HG02973 (cell line): ENCODE measurements at regions not wholly inside any gene's neighbourhood (a gene's known extent, or its start where the extent isn't known, plus 50 kb on each side); places are given as distances from the start of the nearest gene placed in this dataset.

Experiments
- ATAC-seq: cut with Tn5 transposase; IDR thresholded peaks from one replicate; pipeline ENCODE4 v1.9.1; 2021; ENCODE audit warnings: moderate library complexity; ENCODE audit not compliant: unreplicated experiment

- ATAC-seq = peak; percentile 94
Observed at GRCh38 chr9:3732077-3733038, 206.6 kb upstream of the RFX3 start.

DNA sequence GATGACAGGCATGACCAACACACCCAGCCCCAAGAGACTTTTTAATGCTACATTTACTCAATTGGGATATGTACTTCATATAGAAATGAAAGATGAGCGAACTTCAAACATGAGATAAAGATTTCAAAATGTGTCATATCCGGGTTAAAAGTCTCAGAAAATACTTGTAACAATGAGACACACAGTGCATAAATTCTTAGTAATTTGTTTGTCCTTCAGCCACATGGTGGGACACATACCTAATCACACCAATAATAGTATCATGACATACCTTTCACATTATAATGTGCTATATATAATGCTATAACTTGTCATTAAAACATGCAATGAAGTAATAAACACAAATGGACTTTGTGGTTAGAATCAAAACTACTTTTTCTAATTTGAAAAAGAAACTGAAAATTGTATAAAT is 204.7 kb upstream of the RFX3 start:
- no peak for ATAC-seq

- no peak for ATAC-seq
Observed at GRCh38 chr9:3721096-3721495, 195.3 kb upstream of the RFX3 start.

GRCh38 chr9:3719286-3719685 is 193.5 kb upstream of the RFX3 start:
- ATAC-seq = no peak

DNA sequence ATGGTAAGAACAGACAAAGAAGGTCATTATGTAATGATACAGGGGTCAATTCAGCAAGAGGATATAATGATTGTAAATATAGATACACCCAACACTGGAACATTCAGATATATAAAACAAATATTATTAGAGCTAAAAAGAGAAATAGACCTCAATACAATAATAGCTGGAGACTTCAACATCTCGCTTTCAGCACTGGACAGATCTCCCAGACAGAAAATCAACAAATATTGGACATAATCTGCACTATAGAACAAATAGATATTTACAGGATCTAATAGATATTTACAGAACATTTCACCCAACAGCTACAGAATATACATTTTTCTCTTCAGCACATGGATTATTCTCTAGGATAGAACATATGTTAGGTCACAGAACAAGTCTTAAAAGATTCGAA is 190.6 kb upstream of the RFX3 start:
- ATAC-seq = no peak

DNA sequence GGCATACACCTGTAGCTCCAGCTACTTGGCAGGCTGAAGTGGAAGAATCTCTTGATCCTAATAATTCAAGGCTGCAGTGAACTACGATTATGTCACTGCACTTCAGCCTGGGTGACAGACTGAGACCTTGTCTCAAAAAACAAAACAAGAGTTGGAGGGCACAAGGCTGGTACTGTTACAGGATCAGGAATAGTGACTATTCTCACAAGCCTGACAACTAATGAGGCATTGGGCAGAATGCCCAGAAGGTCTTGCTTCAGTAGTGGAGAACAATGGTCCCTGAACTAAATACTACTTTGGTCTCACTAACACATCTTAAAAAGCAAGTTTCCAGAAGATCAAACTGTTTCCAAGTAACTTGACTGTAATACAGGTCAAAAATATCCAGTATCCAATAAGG is 182.9 kb upstream of the RFX3 start:
- ATAC-seq = no peak

DNA sequence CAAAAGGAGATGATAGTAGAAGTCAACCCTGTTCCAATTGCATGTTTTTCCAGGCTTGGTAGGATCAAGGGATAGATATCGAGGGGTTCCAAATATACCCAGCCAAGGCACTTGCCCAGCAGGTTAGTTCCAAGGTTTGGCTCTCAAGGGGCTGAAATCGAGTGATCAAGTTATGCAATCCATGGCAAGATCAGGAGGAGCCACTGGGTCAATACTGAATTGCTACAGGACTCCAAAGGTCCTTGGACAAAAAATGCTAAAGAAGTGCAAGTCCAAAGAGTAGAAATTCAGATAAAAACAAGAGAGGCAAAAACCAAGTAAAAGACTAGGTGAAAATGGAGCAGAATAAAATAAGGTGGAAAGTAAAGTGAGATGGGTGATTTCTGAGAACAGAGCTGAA is 179.1 kb upstream of the RFX3 start:
- no peak for ATAC-seq

DNA sequence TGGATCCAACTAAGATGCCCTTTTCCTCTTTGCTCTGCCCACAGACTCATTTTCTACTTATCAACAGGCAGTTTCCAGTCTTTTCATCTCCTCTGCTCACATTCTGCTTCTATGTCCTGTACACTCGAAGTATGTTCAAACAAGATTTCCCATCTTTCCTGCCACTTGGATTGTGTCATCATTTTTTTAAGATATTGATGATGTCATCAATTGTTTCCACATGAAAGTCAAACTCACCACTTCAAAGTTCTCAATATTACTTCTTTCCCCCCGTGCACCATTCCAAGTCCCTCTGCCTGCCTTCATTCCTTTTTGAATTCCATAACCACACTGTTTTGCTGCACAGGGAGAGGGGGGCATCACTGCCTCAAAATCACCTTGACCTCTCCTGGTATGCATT is 175.0 kb upstream of the RFX3 start:
- no peak for ATAC-seq

GRCh38 chr9:3699883-3700282 is 174.1 kb upstream of the RFX3 start:
- ATAC-seq = no peak

DNA sequence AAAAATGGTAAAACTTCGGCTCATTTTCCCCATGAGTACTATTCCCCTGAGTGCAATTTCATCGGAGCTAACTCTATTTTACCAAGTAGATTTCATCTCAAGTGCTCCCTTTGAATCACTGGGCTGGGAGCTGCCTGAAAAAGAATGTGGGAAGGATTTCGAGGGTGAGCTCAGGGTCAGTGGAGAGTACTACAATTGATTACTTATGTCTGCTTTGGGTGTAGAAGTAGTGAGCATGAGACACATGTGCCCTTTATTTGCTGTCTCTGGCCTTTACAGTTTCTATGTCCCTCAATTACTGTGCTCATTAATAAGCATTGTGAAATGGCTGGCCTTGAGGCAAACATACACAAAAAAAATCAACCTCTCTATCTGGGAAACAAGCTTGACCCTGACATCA is 172.7 kb upstream of the RFX3 start:
- no peak for ATAC-seq

- no peak for ATAC-seq
Observed at GRCh38 chr9:3698076-3698475, 172.3 kb upstream of the RFX3 start.

- no peak for ATAC-seq
Observed at GRCh38 chr9:3696368-3696767, 170.6 kb upstream of the RFX3 start.

DNA sequence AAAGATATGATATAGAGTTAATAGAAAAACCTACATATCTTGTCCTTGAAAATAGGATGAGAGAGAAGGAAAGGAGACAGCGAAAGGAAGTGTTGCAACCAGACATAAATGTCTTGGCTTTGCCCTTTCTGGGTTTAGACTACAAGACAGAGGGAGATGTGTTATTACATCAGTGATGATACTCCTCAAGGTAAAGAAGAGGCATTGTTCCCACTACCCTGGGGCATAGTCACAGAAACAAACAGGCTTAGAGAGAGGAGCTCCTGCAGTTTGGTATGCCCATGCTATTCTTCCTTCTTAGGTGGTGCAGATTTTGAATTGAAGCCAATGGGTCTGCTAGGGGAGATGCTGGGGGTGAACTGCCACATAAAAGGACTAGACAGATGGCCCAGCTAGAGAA is 166.8 kb upstream of the RFX3 start:
- ATAC-seq = no peak

GRCh38 chr9:3689555-3689954 is 163.8 kb upstream of the RFX3 start:
- no peak for ATAC-seq

DNA sequence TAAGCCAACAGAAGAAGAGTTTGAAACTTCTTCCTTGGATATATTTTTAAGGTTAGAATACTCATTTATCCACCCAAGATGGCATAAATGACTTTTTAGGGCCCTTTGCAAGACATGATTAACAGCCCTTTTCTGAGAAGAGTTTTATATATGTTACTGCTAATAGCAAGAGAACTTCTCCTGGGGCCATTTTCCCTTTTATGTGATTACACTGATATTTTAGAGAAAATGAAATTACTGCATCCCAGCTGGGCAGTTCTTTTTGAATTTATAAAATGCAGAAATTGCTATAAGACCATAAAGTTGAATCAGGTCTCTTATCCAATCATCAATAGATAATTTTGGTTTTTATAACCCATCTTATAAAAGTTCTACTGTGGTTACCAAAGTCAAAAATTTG is 161.3 kb upstream of the RFX3 start:
- no peak for ATAC-seq

GRCh38 chr9:3682186-3682585 is 156.4 kb upstream of the RFX3 start:
- no peak for ATAC-seq

- ATAC-seq = no peak
Observed at GRCh38 chr9:3677541-3677940, 151.7 kb upstream of the RFX3 start.

DNA sequence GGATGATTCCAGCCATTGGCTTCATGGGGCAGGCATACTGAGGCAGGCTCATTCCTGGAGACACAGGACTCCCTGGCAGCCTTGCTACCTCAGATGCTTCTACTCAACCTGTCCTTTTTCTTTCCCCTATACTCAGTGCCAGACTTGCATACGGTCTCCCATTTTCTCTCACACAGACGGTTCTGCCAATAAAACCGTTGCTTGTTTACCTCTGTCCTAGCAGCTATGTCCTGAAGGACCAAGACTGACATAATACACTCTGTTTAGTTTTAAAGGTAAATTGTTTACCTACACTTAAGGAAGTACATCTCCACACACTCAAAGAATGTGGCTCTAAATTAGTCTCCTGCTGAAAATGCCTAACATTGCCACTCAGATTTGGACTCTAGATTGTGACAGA is 151.0 kb upstream of the RFX3 start:
- no peak for ATAC-seq

- no peak for ATAC-seq
Observed at GRCh38 chr9:3675946-3676345, 150.1 kb upstream of the RFX3 start.

GRCh38 chr9:3674561-3674960 is 148.8 kb upstream of the RFX3 start:
- no peak for ATAC-seq

GRCh38 chr9:3672399-3672798 is 146.6 kb upstream of the RFX3 start:
- no peak for ATAC-seq

DNA sequence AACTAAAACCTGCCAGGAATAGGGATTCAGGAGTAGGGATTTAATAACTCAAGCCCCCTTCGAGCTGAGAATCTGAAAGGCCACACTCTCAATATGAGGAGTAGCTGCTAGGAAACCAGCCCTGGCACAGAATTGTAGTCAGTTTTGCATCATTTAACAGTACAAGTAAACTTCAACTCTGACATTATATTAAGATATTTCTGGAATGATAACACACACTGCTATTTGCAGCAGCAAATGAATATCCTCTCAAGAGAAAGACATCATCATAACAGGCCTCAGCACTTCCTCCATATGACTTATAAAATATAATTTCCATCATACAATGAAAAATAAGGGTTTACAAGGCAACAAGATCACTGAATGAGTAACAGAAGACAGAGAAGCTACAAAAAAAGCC is 138.2 kb upstream of the RFX3 start:
- ATAC-seq = no peak

DNA sequence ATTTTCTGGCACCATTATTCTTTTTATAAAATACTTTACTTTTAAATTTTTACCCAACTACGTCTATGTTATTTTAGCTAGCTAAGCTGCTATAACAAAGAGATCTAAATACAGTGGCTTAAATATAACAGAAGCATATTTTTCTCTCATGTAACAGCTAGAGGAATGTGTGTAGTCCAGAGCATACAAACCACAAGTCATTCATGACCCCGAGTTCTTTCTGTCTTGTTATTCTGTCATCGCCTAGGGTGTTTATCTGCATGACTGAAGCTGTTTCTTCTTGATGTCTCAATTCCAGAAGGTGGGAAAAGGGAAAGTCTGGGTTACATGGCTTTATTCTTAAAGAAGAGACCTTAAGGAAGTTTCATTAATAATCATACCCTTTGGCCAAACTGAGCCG is 136.9 kb upstream of the RFX3 start:
- ATAC-seq = no peak
